ENCODE measurements at regions not wholly inside any gene's neighbourhood (a gene's known extent, or its start where the extent isn't known, plus 50 kb on each side); places are given as distances from the start of the nearest gene placed in this dataset.
"Not testable (repeated sequence)": the region's sequence is repeated elsewhere in the genome, so short reads cannot be mapped to it uniquely, and the experiment has no call there.

DNA sequence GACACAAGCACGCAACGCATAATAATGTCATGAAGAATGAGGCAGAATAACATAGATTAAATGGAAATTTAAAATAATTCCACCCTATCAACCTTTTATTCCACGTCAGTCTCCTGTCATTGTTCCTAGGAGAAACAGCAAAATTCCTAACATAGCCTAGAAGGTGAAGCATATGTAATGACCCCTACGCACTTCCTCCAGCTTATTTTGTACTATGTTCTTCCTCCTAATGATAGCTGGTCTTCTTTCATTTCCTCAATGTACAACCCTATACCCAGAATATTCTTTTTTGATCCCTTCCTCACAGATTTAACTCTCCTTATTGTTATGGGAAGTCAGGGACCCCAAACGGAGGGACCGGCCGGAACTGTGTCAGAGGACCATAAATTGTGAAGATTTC lies 122.0 kb upstream of the CARMIL1 start:
- Histone ChIP-seq H3K36me3 (ENCODE audit: insufficient read depth) (no peaks in the 10 kb centered on the region), H3K4me3 (ENCODE audit: low read depth, low read length) (no peak overlapping the region), H3K27ac (ENCODE audit: low read depth) (no peak overlapping the region), H3K4me1 (ENCODE audit: insufficient read depth) (no peaks in the 10 kb centered on the region)
- DNase-seq (ENCODE audit: extremely low spot score), result no peak
- WGBS, result 92% methylated on average over 7 of the region's 7 CpGs

DNA sequence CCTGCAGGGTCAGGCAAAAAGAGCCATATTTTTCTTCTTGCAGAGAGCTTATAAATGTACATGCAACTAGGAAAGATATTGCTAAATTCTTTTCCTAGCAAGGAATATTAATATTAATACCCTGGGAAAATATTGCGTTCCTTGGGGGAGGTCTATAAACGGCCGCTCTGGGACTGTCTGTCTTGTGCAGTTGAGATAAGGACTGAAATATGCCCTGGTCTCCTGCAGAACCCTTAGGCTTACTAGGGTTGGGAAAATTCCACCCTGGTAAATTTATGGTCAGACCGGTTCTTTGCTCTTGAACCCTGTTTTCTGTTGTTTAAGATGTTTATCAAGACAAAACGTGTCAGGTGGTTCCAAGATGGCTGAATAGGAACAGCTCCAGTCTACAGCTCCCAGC lies 121.3 kb upstream of the CARMIL1 start:
- no peaks in the 10 kb centered on the region for H3K4me1 ChIP-seq (ENCODE audit: insufficient read depth)
- H3K27ac ChIP-seq (ENCODE audit: low read depth), result no peak overlapping the region
- H3K4me3 ChIP-seq (ENCODE audit: low read depth, low read length), result no peak overlapping the region
- WGBS, result 95% methylated on average over 5 of the region's 5 CpGs
- DNase-seq (ENCODE audit: extremely low spot score), result no peak
- no peaks in the 10 kb centered on the region for H3K36me3 ChIP-seq (ENCODE audit: insufficient read depth)

DNA sequence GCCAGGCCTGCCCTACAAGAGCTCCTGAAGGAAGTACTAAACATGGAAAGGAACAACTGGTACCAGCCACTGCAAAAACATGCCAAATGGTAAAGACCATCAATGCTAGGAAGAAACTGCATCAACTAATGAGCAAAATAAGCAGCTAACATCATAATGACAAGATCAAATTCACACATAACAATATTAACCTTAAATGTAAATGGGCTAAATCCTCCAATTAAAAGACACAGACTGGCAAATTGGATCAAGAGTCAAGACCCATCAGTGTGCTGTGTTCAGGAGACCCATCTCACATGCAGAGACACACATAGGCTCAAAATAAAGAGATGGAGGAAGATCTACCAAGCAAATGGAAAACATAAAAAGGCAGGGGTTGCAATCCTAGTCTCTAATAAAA lies 119.0 kb upstream of the CARMIL1 start:
- DNase-seq (ENCODE audit: extremely low spot score); H3K36me3 ChIP-seq (ENCODE audit: insufficient read depth); H3K4me3 ChIP-seq (ENCODE audit: low read depth, low read length); H3K4me1 ChIP-seq (ENCODE audit: insufficient read depth); H3K27ac ChIP-seq (ENCODE audit: low read depth): not testable (repeated sequence)

DNA sequence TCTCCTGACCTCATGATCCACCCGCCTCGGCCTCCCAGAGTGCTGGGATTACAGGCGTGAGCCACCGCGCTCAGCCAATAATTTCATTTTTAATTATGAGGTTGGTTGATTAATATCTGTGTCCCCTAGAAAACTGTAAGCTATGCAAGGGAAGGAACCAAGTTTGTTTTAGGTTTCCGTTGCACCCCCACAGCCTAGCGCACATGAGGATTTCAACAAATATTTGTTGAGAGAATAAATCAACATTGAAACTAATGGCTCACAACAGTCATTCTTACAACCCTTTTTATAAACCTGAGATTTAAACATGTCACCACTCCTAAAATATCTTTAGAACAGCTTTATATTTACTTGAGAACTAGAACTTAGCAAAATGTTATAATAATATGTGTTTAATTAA lies 114.0 kb upstream of the CARMIL1 start:
- Histone ChIP-seq H3K4me3 (ENCODE audit: low read depth, low read length) (no peak overlapping the region), H3K36me3 (ENCODE audit: insufficient read depth) (no peaks in the 10 kb centered on the region), H3K4me1 (ENCODE audit: insufficient read depth) (no peaks in the 10 kb centered on the region), H3K27ac (ENCODE audit: low read depth) (no peak overlapping the region)
- no peak for DNase-seq (ENCODE audit: extremely low spot score)
- WGBS, result 94% methylated on average over 7 of the region's 7 CpGs

DNA sequence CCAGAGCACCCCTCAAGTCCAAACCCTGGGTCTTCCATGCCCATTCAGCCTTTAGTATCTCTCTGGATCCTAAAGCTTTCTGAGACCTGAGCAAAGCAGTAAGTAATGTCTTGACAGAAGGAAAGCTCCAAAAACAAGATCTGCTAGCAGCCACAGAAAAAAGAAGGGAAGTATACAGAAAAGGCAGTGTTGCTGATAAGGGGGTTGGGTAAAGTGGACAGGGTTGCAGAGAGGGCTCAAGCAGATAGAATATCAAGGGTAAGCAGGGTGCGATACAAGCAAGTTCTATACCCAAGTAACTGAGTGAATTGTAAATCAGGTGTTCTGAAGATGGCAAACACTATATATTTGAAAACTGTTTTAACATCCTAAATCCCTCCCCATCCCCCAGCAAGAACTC lies 113.4 kb upstream of the CARMIL1 start:
- H3K4me1 ChIP-seq (ENCODE audit: insufficient read depth), result no peaks in the 10 kb centered on the region
- 86% methylated on average over 1 of the region's 1 CpG for WGBS
- no peaks in the 10 kb centered on the region for H3K36me3 ChIP-seq (ENCODE audit: insufficient read depth)
- no peak overlapping the region for H3K27ac ChIP-seq (ENCODE audit: low read depth)
- no peak overlapping the region for H3K4me3 ChIP-seq (ENCODE audit: low read depth, low read length)
- no peak for DNase-seq (ENCODE audit: extremely low spot score)

DNA sequence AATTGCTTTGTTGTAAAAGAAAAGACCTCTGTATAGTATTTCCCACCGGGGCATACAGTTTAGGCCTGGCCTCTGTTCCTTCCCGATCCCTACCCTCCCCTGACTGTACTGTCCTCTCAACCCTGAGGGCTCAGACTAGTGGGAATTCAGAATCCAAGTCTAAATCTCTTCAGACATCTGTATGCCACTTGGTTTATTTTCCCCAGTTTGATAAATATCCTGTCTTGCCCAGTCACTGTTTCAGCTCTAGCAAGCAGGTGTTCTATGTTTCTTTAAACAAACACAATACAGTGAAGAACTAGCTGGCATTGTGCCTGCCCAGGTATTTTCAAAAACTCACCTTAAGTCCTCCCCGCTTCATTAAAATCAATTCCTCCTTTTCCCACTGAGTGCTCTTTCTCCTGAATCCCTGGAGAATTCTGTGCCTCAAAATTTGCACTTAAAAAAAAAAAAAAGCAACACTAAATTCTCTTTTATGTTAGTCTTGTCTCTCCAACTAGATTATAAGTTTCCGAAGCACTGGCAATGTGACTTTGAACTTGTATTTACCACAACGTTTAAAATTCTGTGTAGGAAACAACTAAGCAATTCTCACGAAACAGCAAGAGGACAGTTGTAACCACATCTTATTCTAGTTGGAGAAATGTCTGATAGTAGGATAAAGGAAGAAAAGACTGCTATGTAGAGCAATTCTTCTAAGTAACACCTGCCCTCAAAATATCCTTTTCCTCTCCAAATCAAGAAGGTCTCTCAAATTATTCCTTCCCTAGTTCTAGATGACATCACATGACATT lies 112.0 kb upstream of the CARMIL1 start:
- H3K4me1 ChIP-seq (ENCODE audit: insufficient read depth), result no peaks in the 10 kb centered on the region
- no peak overlapping the region for H3K27ac ChIP-seq (ENCODE audit: low read depth)
- whole genome bisulfite sequencing, result 77% methylated on average over 6 of the region's 6 CpGs
- DNase-seq (ENCODE audit: extremely low spot score), result no peak
- no peaks in the 10 kb centered on the region for H3K36me3 ChIP-seq (ENCODE audit: insufficient read depth)
- H3K4me3 ChIP-seq (ENCODE audit: low read depth, low read length), result no peak overlapping the region

DNA sequence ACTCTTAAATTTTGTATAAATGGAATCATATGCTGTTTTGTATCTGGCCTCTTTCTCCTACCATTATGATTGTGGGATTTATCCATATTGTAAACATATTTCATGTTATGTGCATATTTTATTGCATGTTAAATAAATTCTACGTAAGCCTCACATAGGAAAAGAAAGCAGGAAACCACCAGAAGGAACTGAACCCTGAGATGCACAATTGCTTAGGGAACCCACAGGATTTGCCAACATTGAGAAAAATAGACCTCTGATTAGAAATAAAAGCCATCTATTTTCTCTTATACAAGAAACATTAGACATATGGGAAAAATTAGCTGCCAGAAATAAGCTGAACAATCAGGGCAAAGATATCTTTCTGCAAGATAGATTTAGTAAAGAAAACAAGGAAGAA lies 111.2 kb upstream of the CARMIL1 start:
- H3K27ac ChIP-seq (ENCODE audit: low read depth), result no peak overlapping the region
- 86% methylated on average over 1 of the region's 1 CpG for WGBS
- no peaks in the 10 kb centered on the region for H3K36me3 ChIP-seq (ENCODE audit: insufficient read depth)
- H3K4me3 ChIP-seq (ENCODE audit: low read depth, low read length), result no peak overlapping the region
- H3K4me1 ChIP-seq (ENCODE audit: insufficient read depth), result no peaks in the 10 kb centered on the region
- no peak for DNase-seq (ENCODE audit: extremely low spot score)

DNA sequence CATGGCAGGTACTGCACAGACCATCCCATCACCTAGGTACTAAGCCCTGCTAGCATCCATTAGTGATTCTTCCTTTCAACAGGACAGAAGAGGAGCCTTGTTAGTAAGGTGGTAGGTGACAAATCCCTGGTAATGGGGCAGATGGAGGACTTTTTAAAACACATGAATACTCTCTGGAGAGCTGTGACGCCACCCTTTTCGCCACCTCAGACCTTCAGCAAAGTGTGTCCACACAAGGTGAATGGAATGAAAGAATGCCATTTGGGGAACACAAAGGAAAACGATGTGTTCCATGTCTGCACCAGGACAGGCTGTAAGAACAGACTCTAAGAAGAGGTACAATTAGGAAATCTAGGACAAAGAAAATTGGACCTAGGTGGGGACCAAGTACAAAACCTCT lies 110.5 kb upstream of the CARMIL1 start:
- Histone ChIP-seq H3K4me3 (ENCODE audit: low read depth, low read length) (no peak overlapping the region), H3K36me3 (ENCODE audit: insufficient read depth) (no peaks in the 10 kb centered on the region), H3K4me1 (ENCODE audit: insufficient read depth) (no peaks in the 10 kb centered on the region), H3K27ac (ENCODE audit: low read depth) (no peak overlapping the region)
- 94% methylated on average over 3 of the region's 3 CpGs for WGBS
- no peak for DNase-seq (ENCODE audit: extremely low spot score)

DNA sequence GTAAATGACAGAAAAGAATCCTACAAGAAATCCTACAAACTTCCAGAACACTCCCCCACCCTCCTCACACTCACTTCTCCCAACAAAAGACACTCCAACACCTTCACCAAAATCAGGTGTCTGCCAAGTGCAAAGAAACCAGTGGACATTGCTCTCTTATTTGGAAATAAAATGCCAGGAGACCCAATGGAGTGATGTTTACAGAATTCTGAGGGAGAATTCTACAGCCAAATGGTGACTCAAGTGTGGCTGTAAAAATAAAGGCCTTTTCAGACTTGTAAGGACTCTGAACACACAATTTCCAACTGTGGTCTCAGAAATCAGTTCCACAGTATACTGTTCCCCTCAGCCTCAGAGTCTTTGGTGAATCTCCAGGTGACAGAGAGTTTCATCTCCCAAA lies 109.6 kb upstream of the CARMIL1 start:
- no peak overlapping the region for H3K27ac ChIP-seq (ENCODE audit: low read depth)
- no peaks in the 10 kb centered on the region for H3K36me3 ChIP-seq (ENCODE audit: insufficient read depth)
- DNase-seq (ENCODE audit: extremely low spot score), result no peak
- no peak overlapping the region for H3K4me3 ChIP-seq (ENCODE audit: low read depth, low read length)
- no peaks in the 10 kb centered on the region for H3K4me1 ChIP-seq (ENCODE audit: insufficient read depth)

DNA sequence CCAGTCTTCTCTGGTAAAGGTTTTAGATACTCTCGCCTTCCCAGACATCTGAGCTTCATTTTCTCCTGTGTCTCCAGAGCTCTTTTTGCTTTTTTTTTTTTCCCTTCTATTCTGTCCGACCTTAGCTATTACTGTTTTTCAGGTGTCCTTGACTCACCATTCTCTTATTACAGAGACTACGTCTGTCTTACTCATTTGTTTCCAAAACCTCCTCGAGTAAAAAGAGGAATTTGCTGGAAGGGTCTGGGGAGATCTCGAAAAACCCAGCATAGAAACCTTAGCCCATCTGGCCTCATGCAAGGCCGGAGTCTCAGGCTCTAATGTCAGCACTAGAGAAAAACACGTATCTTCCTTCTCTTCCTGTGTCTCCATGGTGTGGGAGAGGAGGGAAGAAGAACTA lies 109.2 kb upstream of the CARMIL1 start:
- Histone ChIP-seq H3K36me3 (ENCODE audit: insufficient read depth) (no peaks in the 10 kb centered on the region), H3K27ac (ENCODE audit: low read depth) (no peak overlapping the region), H3K4me1 (ENCODE audit: insufficient read depth) (no peaks in the 10 kb centered on the region), H3K4me3 (ENCODE audit: low read depth, low read length) (no peak overlapping the region)
- no peak for DNase-seq (ENCODE audit: extremely low spot score)
- 90% methylated on average over 7 of the region's 7 CpGs for WGBS

DNA sequence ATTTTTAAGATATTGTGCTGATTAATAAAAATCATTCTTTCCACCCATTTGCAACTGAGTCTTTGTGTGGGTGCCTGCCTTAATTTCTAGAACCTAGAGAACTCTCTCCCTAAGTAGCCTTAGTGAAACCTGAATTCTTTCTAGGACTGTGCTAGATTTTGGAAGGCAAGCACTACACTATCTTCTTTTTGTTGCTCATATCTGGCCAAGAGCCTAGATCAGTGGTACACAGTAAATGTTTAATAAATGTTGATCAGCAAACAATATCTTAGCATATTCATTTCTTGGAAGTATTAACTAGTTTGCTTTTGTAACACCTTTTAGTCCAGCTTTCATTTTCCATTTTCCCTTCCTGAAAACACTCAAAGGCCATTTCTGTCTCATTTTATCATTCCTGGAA lies 108.5 kb upstream of the CARMIL1 start:
- no peak overlapping the region for H3K27ac ChIP-seq (ENCODE audit: low read depth)
- H3K4me3 ChIP-seq (ENCODE audit: low read depth, low read length), result no peak overlapping the region
- H3K4me1 ChIP-seq (ENCODE audit: insufficient read depth), result no peaks in the 10 kb centered on the region
- no peak for DNase-seq (ENCODE audit: extremely low spot score)
- H3K36me3 ChIP-seq (ENCODE audit: insufficient read depth), result no peaks in the 10 kb centered on the region

DNA sequence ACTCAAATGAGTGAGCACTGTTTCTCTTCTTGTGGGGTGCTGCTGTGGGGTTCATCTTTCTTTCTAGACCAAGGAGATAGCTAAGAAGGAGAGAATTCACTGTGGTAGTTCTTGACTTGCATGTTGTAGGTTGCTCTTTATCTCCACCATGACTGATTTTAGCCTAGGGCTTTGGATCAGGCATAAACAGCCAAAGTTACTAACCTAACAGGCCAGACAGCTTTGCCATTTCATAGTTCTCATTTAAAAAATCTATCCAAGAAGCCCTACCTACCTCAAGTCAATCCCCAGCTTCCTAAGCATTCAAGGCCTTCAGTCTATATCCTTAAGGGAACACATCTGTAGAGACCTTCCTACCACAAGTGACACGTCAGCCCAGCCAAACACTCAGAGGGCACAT lies 107.9 kb upstream of the CARMIL1 start:
- Histone ChIP-seq H3K4me1 (ENCODE audit: insufficient read depth) (no peaks in the 10 kb centered on the region), H3K36me3 (ENCODE audit: insufficient read depth) (no peaks in the 10 kb centered on the region), H3K4me3 (ENCODE audit: low read depth, low read length) (no peak overlapping the region), H3K27ac (ENCODE audit: low read depth) (no peak overlapping the region)
- 95% methylated on average over 1 of the region's 1 CpG for WGBS
- DNase-seq (ENCODE audit: extremely low spot score), result no peak

DNA sequence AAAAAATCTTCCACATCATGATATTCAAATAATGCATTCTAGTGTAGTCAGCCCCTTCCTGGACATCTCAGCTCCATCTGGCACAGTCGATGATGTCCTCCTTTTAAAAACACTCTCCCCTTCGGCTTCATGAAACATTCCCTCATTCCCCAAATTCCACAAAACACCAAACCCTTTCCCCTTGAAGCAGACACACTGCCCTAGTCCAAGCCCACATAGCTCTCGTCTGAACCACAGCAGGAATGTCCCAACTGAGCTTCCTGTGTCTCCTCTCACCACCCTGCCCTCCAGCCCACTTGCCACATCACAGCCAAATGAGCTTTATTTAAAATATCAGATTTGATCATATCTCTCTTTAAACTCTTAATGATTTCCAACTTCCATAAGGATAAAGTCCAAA lies 106.4 kb upstream of the CARMIL1 start:
- H3K4me3 ChIP-seq (ENCODE audit: low read depth, low read length), result no peak overlapping the region
- WGBS, result 38% methylated on average over 3 of the region's 3 CpGs
- no peak overlapping the region for H3K27ac ChIP-seq (ENCODE audit: low read depth)
- no peaks in the 10 kb centered on the region for H3K4me1 ChIP-seq (ENCODE audit: insufficient read depth)
- no peak for DNase-seq (ENCODE audit: extremely low spot score)
- no peaks in the 10 kb centered on the region for H3K36me3 ChIP-seq (ENCODE audit: insufficient read depth)

DNA sequence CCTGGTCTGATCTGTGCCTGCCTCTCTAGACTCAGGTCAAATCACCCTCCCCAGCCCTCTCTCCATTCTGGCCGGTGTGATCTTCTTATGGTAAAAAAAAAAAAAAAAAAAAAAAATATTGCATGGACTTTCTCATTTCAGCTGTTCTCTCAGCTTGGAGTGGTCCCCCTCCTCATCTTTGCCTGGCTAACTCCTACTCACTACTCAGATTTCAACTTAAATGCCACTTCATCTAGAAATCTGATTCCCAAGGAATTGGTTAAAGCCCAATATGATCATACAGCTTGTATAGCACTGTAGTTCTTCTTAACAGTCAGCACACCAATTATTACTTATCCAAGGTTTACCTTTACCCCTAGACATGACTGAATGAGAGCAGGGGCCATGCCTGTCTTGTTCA lies 105.9 kb upstream of the CARMIL1 start:
- Histone ChIP-seq H3K4me3 (ENCODE audit: low read depth, low read length) (no peak overlapping the region), H3K27ac (ENCODE audit: low read depth) (no peak overlapping the region), H3K4me1 (ENCODE audit: insufficient read depth) (no peaks in the 10 kb centered on the region), H3K36me3 (ENCODE audit: insufficient read depth) (no peaks in the 10 kb centered on the region)
- DNase-seq (ENCODE audit: extremely low spot score), result no peak
- 81% methylated on average over 1 of the region's 1 CpG for WGBS

DNA sequence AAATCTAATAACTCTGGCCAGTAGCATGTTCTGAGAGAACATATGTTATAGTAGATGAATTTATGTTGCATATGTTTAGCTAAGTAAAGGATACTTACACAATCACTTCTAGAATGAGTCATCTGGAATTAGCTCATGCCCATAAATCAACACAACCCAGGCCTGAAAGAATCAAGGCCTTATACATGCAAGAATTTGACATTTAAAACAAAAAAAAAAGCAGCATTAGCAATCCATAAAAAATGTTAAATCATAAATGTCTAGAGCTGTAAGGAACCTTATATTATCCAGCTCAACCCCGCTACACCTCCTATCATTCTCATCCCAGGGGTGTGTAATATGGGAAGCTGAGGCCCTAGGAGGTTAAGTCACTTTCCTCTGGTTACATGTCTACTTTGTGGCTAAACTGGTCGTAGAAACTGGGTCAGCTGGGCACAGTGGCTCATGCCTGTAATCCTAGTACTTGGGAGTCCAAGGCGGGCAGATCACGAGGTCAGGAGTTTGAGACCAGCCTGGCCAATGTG lies 105.2 kb upstream of the CARMIL1 start:
- peak; percentile 65 for DNase-seq (ENCODE audit: extremely low spot score)
- 63% methylated on average over 4 of the region's 4 CpGs for WGBS
- no peaks in the 10 kb centered on the region for H3K36me3 ChIP-seq (ENCODE audit: insufficient read depth)
- H3K4me1 ChIP-seq (ENCODE audit: insufficient read depth), result no peaks in the 10 kb centered on the region
- H3K4me3 ChIP-seq (ENCODE audit: low read depth, low read length), result no peak overlapping the region
- H3K27ac ChIP-seq (ENCODE audit: low read depth), result no peak overlapping the region
